SK-N-MC (cell line): ENCODE measurements at regions not wholly inside any gene's neighbourhood (a gene's known extent, or its start where the extent isn't known, plus 50 kb on each side); places are given as distances from the start of the nearest gene placed in this dataset.

Experiments used
- EZH2 ChIP-seq: fragments of 200-600 bp; sonication (generic); IDR thresholded peaks from one replicate; pipeline ENCODE4 v1.6.1; 2017; ENCODE audit warnings: antibody characterized with exemption
- FOXP2 ChIP-seq: optimal IDR thresholded peaks from 2 replicates; pipeline ENCODE3; 2011; ENCODE audit warnings: mild to moderate bottlenecking, moderate library complexity; ENCODE audit not compliant: insufficient read depth; ENCODE audit errors: extremely low read length, control extremely low read depth

GRCh38 chr12:78340406-78340805 lies 509.7 kb downstream of the NAV3 start:
- TF ChIP-seq FOXP2: no peak
- TF ChIP-seq EZH2: no peak
